ENCODE measurements at regions not wholly inside any gene's neighbourhood (a gene's known extent, or its start where the extent isn't known, plus 50 kb on each side); places are given as distances from the start of the nearest gene placed in this dataset.
"Not testable (repeated sequence)": the region's sequence is repeated elsewhere in the genome, so short reads cannot be mapped to it uniquely, and the experiment has no call there.

DNA sequence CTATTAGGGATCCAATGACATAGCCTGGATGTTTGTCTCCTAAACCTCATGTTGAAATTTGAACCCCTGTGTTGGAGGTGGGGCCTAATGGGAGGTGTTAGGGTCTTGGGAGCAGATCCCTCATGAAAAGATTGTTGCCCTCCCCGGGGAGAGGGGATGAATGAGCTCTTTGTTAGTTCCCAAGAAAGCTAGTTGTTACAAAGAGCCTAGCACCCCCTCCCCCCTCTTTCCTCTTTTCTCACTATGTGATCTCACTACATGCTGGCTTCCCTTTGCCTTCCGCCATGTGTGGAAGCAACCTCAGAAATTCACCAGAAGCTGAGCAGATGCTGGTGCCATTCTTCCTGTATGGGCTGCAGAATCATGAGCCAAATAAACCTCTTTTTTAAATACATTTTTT lies 123.2 kb downstream of the SPATA31A6 start:
- H3K27ac ChIP-seq (ENCODE audit: low read length); H4K20me1 ChIP-seq (ENCODE audit: insufficient read depth, low read length); ATAC-seq (ENCODE audit: insufficient read depth, low read depth); H2AFZ ChIP-seq (ENCODE audit: low read depth, low read length); H3K9me3 ChIP-seq (ENCODE audit: insufficient read depth, low read length, severe bottlenecking); DNase-seq; H3K27me3 ChIP-seq (ENCODE audit: insufficient read depth, low read length, poor library complexity); H3K79me2 ChIP-seq (ENCODE audit: insufficient read depth, low read length); H3K4me3 ChIP-seq (ENCODE audit: low read depth in 1 of 2, low read length in 2 of 2); H3K9ac ChIP-seq (ENCODE audit: low read depth, low read length); H3K4me1 ChIP-seq (ENCODE audit: insufficient read depth, low read length); H3K4me2 ChIP-seq (ENCODE audit: insufficient read depth, low read length); H3K36me3 ChIP-seq (ENCODE audit: insufficient read depth, low read length): not testable (repeated sequence)

DNA sequence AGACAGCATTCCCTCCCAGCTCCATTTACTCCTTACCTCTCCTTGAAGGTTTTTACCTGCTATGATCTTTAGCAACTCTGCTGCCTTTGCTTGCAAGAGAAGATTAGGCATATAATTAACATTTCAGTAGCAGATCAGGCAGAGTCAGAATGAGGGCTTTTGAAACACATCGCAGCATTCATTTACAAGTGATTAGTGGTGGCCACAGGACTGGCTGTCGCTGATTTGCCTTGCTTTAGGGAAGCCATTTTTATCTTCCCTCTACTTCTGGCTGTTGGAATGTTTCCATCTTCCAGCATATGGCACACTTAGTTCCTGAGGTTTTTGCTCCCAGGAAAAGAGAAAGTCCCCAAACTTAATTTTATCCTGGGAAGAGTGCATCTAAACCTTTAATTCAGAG lies 124.0 kb downstream of the SPATA31A6 start:
- H3K4me1 ChIP-seq (ENCODE audit: insufficient read depth, low read length); H3K9me3 ChIP-seq (ENCODE audit: insufficient read depth, low read length, severe bottlenecking); H3K4me3 ChIP-seq (ENCODE audit: low read depth in 1 of 2, low read length in 2 of 2); ATAC-seq (ENCODE audit: insufficient read depth, low read depth); H3K36me3 ChIP-seq (ENCODE audit: insufficient read depth, low read length); H3K4me2 ChIP-seq (ENCODE audit: insufficient read depth, low read length); DNase-seq; H2AFZ ChIP-seq (ENCODE audit: low read depth, low read length); H3K27me3 ChIP-seq (ENCODE audit: insufficient read depth, low read length, poor library complexity); H3K9ac ChIP-seq (ENCODE audit: low read depth, low read length); H3K79me2 ChIP-seq (ENCODE audit: insufficient read depth, low read length); H4K20me1 ChIP-seq (ENCODE audit: insufficient read depth, low read length); H3K27ac ChIP-seq (ENCODE audit: low read length): not testable (repeated sequence)

DNA sequence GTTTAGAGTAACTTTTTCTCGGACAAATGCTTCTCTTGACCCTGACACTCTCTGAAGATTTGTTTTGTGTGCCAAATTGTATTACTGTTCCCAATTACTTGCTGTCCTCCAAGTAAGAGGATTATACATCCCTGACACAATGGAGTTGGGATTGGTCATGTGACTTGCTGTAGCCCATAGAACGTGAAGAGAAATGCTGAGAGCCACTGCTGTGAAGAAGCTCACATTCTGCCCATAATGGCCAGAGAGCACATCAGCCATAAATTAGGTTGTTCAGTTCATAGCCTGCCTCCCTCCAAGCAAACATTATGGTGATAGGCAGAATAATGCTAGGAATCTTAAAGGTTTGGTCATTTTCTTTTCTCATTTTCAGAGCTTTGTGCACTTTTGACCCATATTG lies 127.5 kb downstream of the SPATA31A6 start:
- not testable (repeated sequence) for H4K20me1 ChIP-seq (ENCODE audit: insufficient read depth, low read length); H3K27ac ChIP-seq (ENCODE audit: low read length); H2AFZ ChIP-seq (ENCODE audit: low read depth, low read length); H3K9ac ChIP-seq (ENCODE audit: low read depth, low read length); H3K4me1 ChIP-seq (ENCODE audit: insufficient read depth, low read length); H3K27me3 ChIP-seq (ENCODE audit: insufficient read depth, low read length, poor library complexity); DNase-seq; H3K4me3 ChIP-seq (ENCODE audit: low read depth in 1 of 2, low read length in 2 of 2); H3K4me2 ChIP-seq (ENCODE audit: insufficient read depth, low read length); ATAC-seq (ENCODE audit: insufficient read depth, low read depth); H3K36me3 ChIP-seq (ENCODE audit: insufficient read depth, low read length); H3K79me2 ChIP-seq (ENCODE audit: insufficient read depth, low read length); H3K9me3 ChIP-seq (ENCODE audit: insufficient read depth, low read length, severe bottlenecking)

DNA sequence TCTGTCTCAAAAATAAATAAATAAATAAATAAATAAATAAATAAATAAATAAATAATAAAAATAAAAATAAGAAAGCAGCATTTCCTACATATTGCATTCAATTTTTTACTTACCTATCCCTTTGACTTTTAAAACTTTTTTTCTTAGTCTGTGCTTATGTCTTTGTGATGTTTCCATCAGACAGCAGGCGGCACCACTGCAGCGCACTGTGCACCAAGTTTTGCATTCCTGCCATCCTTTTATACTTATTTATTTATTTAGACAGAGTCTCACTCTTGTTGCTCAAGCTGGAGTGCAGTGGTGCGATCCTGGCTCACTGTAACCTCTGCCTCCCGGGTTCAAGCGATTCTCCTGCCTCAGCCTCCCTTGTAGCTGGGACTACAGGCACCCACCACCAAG lies 132.6 kb downstream of the SPATA31A6 start:
- not testable (repeated sequence) for DNase-seq; H3K79me2 ChIP-seq (ENCODE audit: insufficient read depth, low read length); H3K4me1 ChIP-seq (ENCODE audit: insufficient read depth, low read length); H3K4me3 ChIP-seq (ENCODE audit: low read depth in 1 of 2, low read length in 2 of 2); H4K20me1 ChIP-seq (ENCODE audit: insufficient read depth, low read length); H3K36me3 ChIP-seq (ENCODE audit: insufficient read depth, low read length); H3K27ac ChIP-seq (ENCODE audit: low read length); H3K4me2 ChIP-seq (ENCODE audit: insufficient read depth, low read length); H2AFZ ChIP-seq (ENCODE audit: low read depth, low read length); H3K9ac ChIP-seq (ENCODE audit: low read depth, low read length); ATAC-seq (ENCODE audit: insufficient read depth, low read depth); H3K27me3 ChIP-seq (ENCODE audit: insufficient read depth, low read length, poor library complexity); H3K9me3 ChIP-seq (ENCODE audit: insufficient read depth, low read length, severe bottlenecking)

DNA sequence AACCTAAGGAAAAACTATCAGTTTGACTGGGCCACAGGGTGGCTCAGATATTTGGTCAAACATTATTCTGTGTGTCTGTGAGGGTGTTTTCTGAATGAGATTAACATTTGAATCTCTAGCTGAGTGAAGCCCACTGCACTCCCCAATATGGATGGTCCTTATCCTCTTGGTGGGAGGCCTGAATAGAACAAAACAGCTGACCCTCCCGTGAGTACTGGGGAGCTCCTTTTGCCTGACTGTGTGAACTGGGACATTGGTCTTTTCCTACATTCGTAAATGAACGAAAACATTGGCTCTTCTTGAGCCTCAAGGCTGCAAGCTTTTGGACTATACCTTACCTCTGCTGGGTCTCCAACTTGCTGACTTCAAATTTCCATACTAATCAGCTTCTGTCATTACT lies 134.2 kb downstream of the SPATA31A6 start:
- not testable (repeated sequence) for H3K4me1 ChIP-seq (ENCODE audit: insufficient read depth, low read length); H2AFZ ChIP-seq (ENCODE audit: low read depth, low read length); H3K9me3 ChIP-seq (ENCODE audit: insufficient read depth, low read length, severe bottlenecking); H4K20me1 ChIP-seq (ENCODE audit: insufficient read depth, low read length); H3K27ac ChIP-seq (ENCODE audit: low read length); H3K36me3 ChIP-seq (ENCODE audit: insufficient read depth, low read length); H3K9ac ChIP-seq (ENCODE audit: low read depth, low read length); H3K79me2 ChIP-seq (ENCODE audit: insufficient read depth, low read length); H3K27me3 ChIP-seq (ENCODE audit: insufficient read depth, low read length, poor library complexity); H3K4me2 ChIP-seq (ENCODE audit: insufficient read depth, low read length); DNase-seq; H3K4me3 ChIP-seq (ENCODE audit: low read depth in 1 of 2, low read length in 2 of 2); ATAC-seq (ENCODE audit: insufficient read depth, low read depth)

DNA sequence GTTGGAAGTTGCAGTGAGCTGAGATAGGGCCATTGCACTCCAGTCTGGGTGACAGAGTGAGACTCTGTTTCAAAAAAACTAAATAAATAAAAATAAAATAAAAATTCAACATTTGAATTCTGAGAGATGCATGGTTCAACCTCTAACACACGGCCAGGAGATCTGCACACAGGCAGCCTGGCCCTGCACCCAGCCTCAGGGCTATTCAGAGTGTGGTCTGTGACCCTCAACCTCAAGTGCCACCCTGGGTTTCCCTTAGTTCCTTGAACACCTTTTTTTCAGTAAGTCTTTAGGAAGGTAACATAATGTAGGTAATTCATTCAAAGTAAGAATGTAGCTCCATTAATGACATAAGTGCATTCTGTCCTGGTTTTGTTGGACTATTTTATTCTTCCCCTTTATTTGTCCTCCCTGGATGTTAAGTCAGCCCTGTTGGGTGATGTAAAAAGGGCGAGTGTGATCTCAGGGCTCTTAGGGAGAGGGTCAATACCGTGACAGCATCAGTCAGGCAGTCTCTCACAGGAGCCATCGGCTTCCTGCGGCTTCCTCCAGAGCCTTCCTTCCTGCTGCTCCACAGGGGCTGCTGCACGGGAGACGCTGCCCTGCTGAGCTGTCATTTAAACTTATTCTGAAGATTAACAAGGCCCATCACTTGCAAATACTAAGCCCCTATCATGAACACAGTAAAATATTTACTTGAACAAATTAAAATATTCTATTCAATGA lies 139.8 kb downstream of the SPATA31A6 start:
- not testable (repeated sequence) for H3K4me2 ChIP-seq (ENCODE audit: insufficient read depth, low read length); H3K9ac ChIP-seq (ENCODE audit: low read depth, low read length); H3K27ac ChIP-seq (ENCODE audit: low read length); H2AFZ ChIP-seq (ENCODE audit: low read depth, low read length); H3K36me3 ChIP-seq (ENCODE audit: insufficient read depth, low read length); H3K9me3 ChIP-seq (ENCODE audit: insufficient read depth, low read length, severe bottlenecking); H3K27me3 ChIP-seq (ENCODE audit: insufficient read depth, low read length, poor library complexity); ATAC-seq (ENCODE audit: insufficient read depth, low read depth); H3K4me1 ChIP-seq (ENCODE audit: insufficient read depth, low read length); H3K79me2 ChIP-seq (ENCODE audit: insufficient read depth, low read length); H4K20me1 ChIP-seq (ENCODE audit: insufficient read depth, low read length); DNase-seq; H3K4me3 ChIP-seq (ENCODE audit: low read depth in 1 of 2, low read length in 2 of 2)

DNA sequence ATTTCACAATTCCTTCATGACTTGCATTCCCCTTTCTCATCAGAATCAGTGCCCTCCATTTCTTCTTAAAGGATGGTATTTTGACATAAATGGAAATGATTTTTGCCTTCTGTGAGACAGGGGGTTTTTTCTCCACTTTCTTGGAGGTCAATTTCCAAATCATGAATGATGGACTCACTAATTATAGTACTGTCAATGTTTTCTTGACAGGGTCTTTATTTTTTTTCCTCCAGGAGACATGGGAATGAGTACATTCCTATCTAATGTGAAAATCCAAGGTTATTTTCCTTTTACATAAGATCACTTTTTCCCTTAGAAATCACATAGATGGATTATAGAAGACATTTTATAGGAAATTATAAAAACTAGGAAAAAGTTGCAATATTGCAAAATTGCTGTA lies 141.7 kb downstream of the SPATA31A6 start:
- H4K20me1 ChIP-seq (ENCODE audit: insufficient read depth, low read length); H3K27me3 ChIP-seq (ENCODE audit: insufficient read depth, low read length, poor library complexity); H2AFZ ChIP-seq (ENCODE audit: low read depth, low read length); H3K9ac ChIP-seq (ENCODE audit: low read depth, low read length); H3K79me2 ChIP-seq (ENCODE audit: insufficient read depth, low read length); H3K36me3 ChIP-seq (ENCODE audit: insufficient read depth, low read length); H3K4me2 ChIP-seq (ENCODE audit: insufficient read depth, low read length); H3K27ac ChIP-seq (ENCODE audit: low read length); ATAC-seq (ENCODE audit: insufficient read depth, low read depth); H3K4me1 ChIP-seq (ENCODE audit: insufficient read depth, low read length); H3K9me3 ChIP-seq (ENCODE audit: insufficient read depth, low read length, severe bottlenecking); DNase-seq; H3K4me3 ChIP-seq (ENCODE audit: low read depth in 1 of 2, low read length in 2 of 2): not testable (repeated sequence)

DNA sequence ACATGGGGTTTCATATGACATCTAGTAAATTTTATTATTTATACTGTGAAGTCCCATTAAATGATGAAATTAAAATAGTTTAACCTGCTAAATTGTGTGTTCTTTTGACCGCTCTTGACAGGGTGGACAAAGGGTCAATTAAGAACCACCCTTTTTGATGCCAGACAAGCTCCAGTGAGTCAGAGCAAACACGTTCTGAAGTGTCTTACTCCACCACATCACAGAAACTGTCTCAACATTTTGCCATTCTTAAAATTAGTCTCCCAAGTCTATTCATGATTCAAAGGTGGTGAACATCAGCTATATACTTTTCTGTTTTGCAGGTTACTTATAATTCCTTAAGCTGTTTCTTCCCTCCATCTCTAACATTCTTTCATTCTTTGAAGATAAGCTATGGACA lies 142.1 kb downstream of the SPATA31A6 start:
- H4K20me1 ChIP-seq (ENCODE audit: insufficient read depth, low read length); H3K36me3 ChIP-seq (ENCODE audit: insufficient read depth, low read length): not testable (repeated sequence)

More for the DNA sequence above, 142.1 kb downstream of the SPATA31A6 start:
- H3K27me3 ChIP-seq (ENCODE audit: insufficient read depth, low read length, poor library complexity); H2AFZ ChIP-seq (ENCODE audit: low read depth, low read length); H3K79me2 ChIP-seq (ENCODE audit: insufficient read depth, low read length); H3K9me3 ChIP-seq (ENCODE audit: insufficient read depth, low read length, severe bottlenecking); H3K4me3 ChIP-seq (ENCODE audit: low read depth in 1 of 2, low read length in 2 of 2); H3K4me2 ChIP-seq (ENCODE audit: insufficient read depth, low read length); ATAC-seq (ENCODE audit: insufficient read depth, low read depth); H3K9ac ChIP-seq (ENCODE audit: low read depth, low read length); H3K27ac ChIP-seq (ENCODE audit: low read length); DNase-seq; H3K4me1 ChIP-seq (ENCODE audit: insufficient read depth, low read length): not testable (repeated sequence)

All from DND-41 (cell line).